ENCODE measurements at regions not wholly inside any gene's neighbourhood (a gene's known extent, or its start where the extent isn't known, plus 50 kb on each side); places are given as distances from the start of the nearest gene placed in this dataset.
"Not testable (repeated sequence)": the region's sequence is repeated elsewhere in the genome, so short reads cannot be mapped to it uniquely, and the experiment has no call there.

GRCh38 chr2:147041121-147041494 is 803.7 kb upstream of the ACVR2A start:
- DNase-seq (ENCODE audit: low read depth in 2 of 2, low spot score in 1 of 2), result no peak

- DNase-seq (ENCODE audit: low read depth in 2 of 2, low spot score in 1 of 2), result no peak
These were observed 804.3 kb upstream of the ACVR2A start for GRCh38 chr2:147040298-147041120.

GRCh38 chr2:147037048-147037447 is 807.8 kb upstream of the ACVR2A start:
- DNase-seq (ENCODE audit: low read depth in 2 of 2, low spot score in 1 of 2), result no peak

- DNase-seq (ENCODE audit: low read depth in 2 of 2, low spot score in 1 of 2), result no peak
These were observed 811.8 kb upstream of the ACVR2A start for GRCh38 chr2:147033044-147033443.

- no peak for DNase-seq (ENCODE audit: low read depth in 2 of 2, low spot score in 1 of 2)
These were observed 812.9 kb upstream of the ACVR2A start for GRCh38 chr2:147031897-147032296.

- no peak for DNase-seq (ENCODE audit: low read depth in 2 of 2, low spot score in 1 of 2)
These were observed 813.7 kb upstream of the ACVR2A start for GRCh38 chr2:147030966-147031720.

GRCh38 chr2:147027436-147027835 is 817.4 kb upstream of the ACVR2A start:
- DNase-seq (ENCODE audit: low read depth in 2 of 2, low spot score in 1 of 2), result no peak

GRCh38 chr2:147026664-147027295 is 818.0 kb upstream of the ACVR2A start:
- no peak for DNase-seq (ENCODE audit: low read depth in 2 of 2, low spot score in 1 of 2)

GRCh38 chr2:147025646-147026585 is 818.9 kb upstream of the ACVR2A start:
- no peak for DNase-seq (ENCODE audit: low read depth in 2 of 2, low spot score in 1 of 2)

- no peak for DNase-seq (ENCODE audit: low read depth in 2 of 2, low spot score in 1 of 2)
These were observed 825.5 kb upstream of the ACVR2A start for GRCh38 chr2:147019311-147019710.

GRCh38 chr2:147017951-147018645 is 826.7 kb upstream of the ACVR2A start:
- no peak for DNase-seq (ENCODE audit: low read depth in 2 of 2, low spot score in 1 of 2)

GRCh38 chr2:147016181-147016580 is 828.6 kb upstream of the ACVR2A start:
- no peak for DNase-seq (ENCODE audit: low read depth in 2 of 2, low spot score in 1 of 2)

- DNase-seq (ENCODE audit: low read depth in 2 of 2, low spot score in 1 of 2), result no peak
These were observed 829.2 kb upstream of the ACVR2A start for GRCh38 chr2:147015591-147015990.

- no peak for DNase-seq (ENCODE audit: low read depth in 2 of 2, low spot score in 1 of 2)
These were observed 831.0 kb upstream of the ACVR2A start for GRCh38 chr2:147013696-147014392.

- DNase-seq (ENCODE audit: low read depth in 2 of 2, low spot score in 1 of 2), result no peak
These were observed 836.3 kb upstream of the ACVR2A start for GRCh38 chr2:147008481-147008880.

GRCh38 chr2:147006736-147007141 is 838.1 kb upstream of the ACVR2A start:
- DNase-seq (ENCODE audit: low read depth in 2 of 2, low spot score in 1 of 2), result no peak

GRCh38 chr2:147003081-147003480 is 841.7 kb upstream of the ACVR2A start:
- no peak for DNase-seq (ENCODE audit: low read depth in 2 of 2, low spot score in 1 of 2)

- no peak for DNase-seq (ENCODE audit: low read depth in 2 of 2, low spot score in 1 of 2)
These were observed 842.6 kb upstream of the ACVR2A start for GRCh38 chr2:147002256-147002655.

- DNase-seq (ENCODE audit: low read depth in 2 of 2, low spot score in 1 of 2), result no peak
These were observed 843.8 kb upstream of the ACVR2A start for GRCh38 chr2:147001061-147001460.

GRCh38 chr2:147000151-147000550 is 844.7 kb upstream of the ACVR2A start:
- not testable (repeated sequence) for DNase-seq (ENCODE audit: low read depth in 2 of 2, low spot score in 1 of 2)

All from stimulated activated CD8-positive, alpha-beta memory T cell treated with anti-CD3 and anti-CD28 coated beads, Interleukin-4, amount 100 ng/mL, for 1 hour (primary cell).